HEK293T (cell line): ENCODE measurements at regions not wholly inside any gene's neighbourhood (a gene's known extent, or its start where the extent isn't known, plus 50 kb on each side); places are given as distances from the start of the nearest gene placed in this dataset.

Experiments
- ARNT ChIP-seq: fragments of 450-650 bp; IDR thresholded peaks from 2 replicates; pipeline ENCODE4 v1.6.1; 2017; ENCODE audit warnings: mild to moderate bottlenecking
- BHLHE40 ChIP-seq: fragments of 450-650 bp; IDR thresholded peaks from 2 replicates; pipeline ENCODE4 v1.6.1; 2016; ENCODE audit warnings: mild to moderate bottlenecking, moderate library complexity, borderline replicate concordance
- FOXK2 ChIP-seq: fragments of 450-650 bp; IDR thresholded peaks from 2 replicates; pipeline ENCODE4 v1.6.1; 2016; ENCODE audit warnings: mild to moderate bottlenecking
- FOXM1 ChIP-seq: fragments of 450-650 bp; IDR thresholded peaks from 2 replicates; pipeline ENCODE4 v1.6.1; 2017; ENCODE audit warnings: mild to moderate bottlenecking, borderline replicate concordance
- LEF1 ChIP-seq: fragments of 450-650 bp; IDR thresholded peaks from 2 replicates; pipeline ENCODE4 v1.6.1; 2017; ENCODE audit warnings: mild to moderate bottlenecking, borderline replicate concordance
- SP1 ChIP-seq: fragments of 450-650 bp; IDR thresholded peaks from 2 replicates; pipeline ENCODE4 v1.6.1; 2017
- SUZ12 ChIP-seq: fragments of 450-650 bp; IDR thresholded peaks from 2 replicates; pipeline ENCODE4 v1.6.1; 2016; ENCODE audit warnings: mild to moderate bottlenecking
- TARDBP ChIP-seq: fragments of 450-650 bp; IDR thresholded peaks from 2 replicates; pipeline ENCODE4 v1.6.1; 2016

GRCh38 chrX:39630344-39630743 is 467.4 kb downstream of the BCOR start:
- TF ChIP-seq TARDBP (no peak), BHLHE40 (no peak), FOXK2 (no peak), SP1 (no peak), LEF1 (no peak), FOXM1 (no peak), ARNT (no peak), SUZ12 (no peak)
